ENCODE measurements at regions not wholly inside any gene's neighbourhood (a gene's known extent, or its start where the extent isn't known, plus 50 kb on each side); places are given as distances from the start of the nearest gene placed in this dataset.
"Not testable (repeated sequence)": the region's sequence is repeated elsewhere in the genome, so short reads cannot be mapped to it uniquely, and the experiment has no call there.

- FAIRE-seq (no peak), DNase-seq (ENCODE audit: insufficient read length, low spot score) (no peak)
Observed at GRCh38 chr9:135192686-135193085, 105.2 kb downstream of the OLFM1 start.

GRCh38 chr9:135195975-135196374 lies 108.5 kb downstream of the OLFM1 start:
- DNase-seq (ENCODE audit: insufficient read length, low spot score); FAIRE-seq: not testable (repeated sequence)

- FAIRE-seq, result no peak
Observed at GRCh38 chr9:135196474-135196873, 109.0 kb downstream of the OLFM1 start.

GRCh38 chr9:135198144-135198543 lies 110.7 kb downstream of the OLFM1 start:
- FAIRE-seq, result no peak
- no peak for DNase-seq (ENCODE audit: insufficient read length, low spot score)

More at GRCh38 chr9:135196474-135196873, 109.0 kb downstream of the OLFM1 start:
- no peak for DNase-seq (ENCODE audit: insufficient read length, low spot score)

GRCh38 chr9:135198586-135199285 lies 111.3 kb downstream of the OLFM1 start:
- DNase-seq (ENCODE audit: insufficient read length, low spot score), result no peak
- FAIRE-seq, result no peak

GRCh38 chr9:135199489-135199888 lies 112.0 kb downstream of the OLFM1 start:
- DNase-seq (ENCODE audit: insufficient read length, low spot score) (no peak), FAIRE-seq (no peak)

- DNase-seq (ENCODE audit: insufficient read length, low spot score), result no peak
- no peak for FAIRE-seq
Observed at GRCh38 chr9:135201711-135202110, 114.2 kb downstream of the OLFM1 start.

- DNase-seq (ENCODE audit: insufficient read length, low spot score), result no peak
- FAIRE-seq, result no peak
Observed at GRCh38 chr9:135204177-135204576, 116.7 kb downstream of the OLFM1 start.

- no peak for FAIRE-seq
- DNase-seq (ENCODE audit: insufficient read length, low spot score), result no peak
Observed at GRCh38 chr9:135209136-135209535, 121.7 kb downstream of the OLFM1 start.

- FAIRE-seq (no peak), DNase-seq (ENCODE audit: insufficient read length, low spot score) (no peak)
Observed at GRCh38 chr9:135209852-135210251, 122.4 kb downstream of the OLFM1 start.

GRCh38 chr9:135210676-135211523 lies 123.4 kb downstream of the OLFM1 start:
- no peak for FAIRE-seq
- DNase-seq (ENCODE audit: insufficient read length, low spot score), result no peak

GRCh38 chr9:135211524-135211890 lies 124.0 kb downstream of the OLFM1 start:
- DNase-seq (ENCODE audit: insufficient read length, low spot score) (no peak), FAIRE-seq (no peak)

GRCh38 chr9:135212961-135213360 lies 125.5 kb downstream of the OLFM1 start:
- DNase-seq (ENCODE audit: insufficient read length, low spot score) (no peak), FAIRE-seq (no peak)

GRCh38 chr9:135213566-135213965 lies 126.1 kb downstream of the OLFM1 start:
- DNase-seq (ENCODE audit: insufficient read length, low spot score), result no peak
- no peak for FAIRE-seq

GRCh38 chr9:135214054-135214640 lies 126.7 kb downstream of the OLFM1 start:
- FAIRE-seq, result no peak
- DNase-seq (ENCODE audit: insufficient read length, low spot score), result no peak

GRCh38 chr9:135214706-135215105 lies 127.2 kb downstream of the OLFM1 start:
- no peak for FAIRE-seq

GRCh38 chr9:135215571-135216161 lies 128.2 kb downstream of the OLFM1 start:
- DNase-seq (ENCODE audit: insufficient read length, low spot score) (no peak), FAIRE-seq (no peak)

More at GRCh38 chr9:135214706-135215105, 127.2 kb downstream of the OLFM1 start:
- no peak for DNase-seq (ENCODE audit: insufficient read length, low spot score)

GRCh38 chr9:135216236-135216635 lies 128.8 kb downstream of the OLFM1 start:
- no peak for DNase-seq (ENCODE audit: insufficient read length, low spot score)
- no peak for FAIRE-seq

GRCh38 chr9:135216791-135217441 lies 129.4 kb downstream of the OLFM1 start:
- FAIRE-seq, result no peak
- no peak for DNase-seq (ENCODE audit: insufficient read length, low spot score)

GRCh38 chr9:135217836-135218235 lies 130.4 kb downstream of the OLFM1 start:
- DNase-seq (ENCODE audit: insufficient read length, low spot score) (no peak), FAIRE-seq (no peak)
